Right lung (tissue), 2 donors: ENCODE measurements at regions not wholly inside any gene's neighbourhood (a gene's known extent, or its start where the extent isn't known, plus 50 kb on each side); places are given as distances from the start of the nearest gene placed in this dataset.

ENCODE experiments used
- DNase-seq, 2 donors: peaks; one replicate each; pipeline ENCODE4 v3.0.0-alpha.2; 2013

DNA sequence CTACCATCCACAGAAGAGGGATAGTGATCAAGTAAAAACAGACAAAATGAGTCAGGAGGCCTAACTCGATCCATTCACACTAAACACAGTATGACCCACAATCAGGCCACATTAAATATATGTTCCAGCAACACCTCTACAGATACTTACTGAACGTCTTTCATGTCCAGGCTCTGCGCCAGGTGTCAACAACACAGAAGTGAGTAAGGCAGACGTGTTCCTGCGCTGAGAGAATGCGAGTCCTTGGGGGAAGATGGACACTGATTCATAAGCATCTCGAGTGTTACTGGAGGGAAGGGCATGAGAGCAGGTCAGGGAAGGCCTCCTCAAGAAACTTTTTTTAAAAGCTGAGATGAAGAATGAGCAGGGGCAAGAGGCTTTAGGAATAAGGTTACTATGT lies 164.3 kb upstream of the CLINT1 start:
- DNase-seq, result no peak

DNA sequence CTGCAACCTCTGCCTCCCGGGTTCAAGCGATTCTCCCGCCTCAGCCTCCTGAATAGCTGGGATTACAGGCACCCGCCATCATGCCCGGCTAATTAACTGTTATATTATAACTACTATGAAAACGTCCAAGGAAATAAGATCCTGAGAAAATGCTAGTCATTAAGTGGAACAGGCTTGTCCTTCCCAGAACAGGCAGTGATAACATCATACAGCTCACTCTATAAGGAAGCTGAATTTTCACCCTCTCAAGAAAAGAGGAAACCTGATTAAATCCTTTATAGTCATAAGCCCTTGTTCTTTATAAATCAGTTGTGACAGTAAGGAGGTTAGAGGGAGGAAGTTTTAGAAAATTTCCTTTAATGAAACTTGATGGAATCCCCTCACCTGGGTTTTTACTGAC lies 163.9 kb upstream of the CLINT1 start:
- no peak for DNase-seq

- no peak for DNase-seq
Observed at GRCh38 chr5:158022393-158022792, 163.4 kb upstream of the CLINT1 start.

GRCh38 chr5:158020555-158021418 lies 161.8 kb upstream of the CLINT1 start:
- no peak for DNase-seq

DNA sequence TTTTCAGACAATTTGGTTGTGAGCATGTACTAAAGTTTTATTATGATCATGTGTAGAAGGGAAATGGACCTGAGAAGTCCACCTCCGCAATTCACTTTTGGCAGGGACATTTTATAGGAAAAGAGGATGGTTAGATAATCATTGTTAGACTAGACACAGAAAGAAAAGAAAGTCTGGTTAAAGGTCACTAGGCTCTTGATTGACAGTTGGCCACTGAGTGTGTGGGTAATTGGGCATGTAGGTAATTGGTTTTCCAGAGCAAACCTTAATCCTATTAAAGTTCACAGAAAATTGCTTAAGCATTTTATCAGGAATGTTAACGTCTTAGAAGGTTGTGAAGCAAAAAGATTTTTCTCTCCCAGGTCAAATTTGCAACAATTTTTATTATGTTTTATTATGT lies 158.5 kb upstream of the CLINT1 start:
- no peak for DNase-seq

GRCh38 chr5:158014372-158014771 lies 155.4 kb upstream of the CLINT1 start:
- DNase-seq, result no peak

DNA sequence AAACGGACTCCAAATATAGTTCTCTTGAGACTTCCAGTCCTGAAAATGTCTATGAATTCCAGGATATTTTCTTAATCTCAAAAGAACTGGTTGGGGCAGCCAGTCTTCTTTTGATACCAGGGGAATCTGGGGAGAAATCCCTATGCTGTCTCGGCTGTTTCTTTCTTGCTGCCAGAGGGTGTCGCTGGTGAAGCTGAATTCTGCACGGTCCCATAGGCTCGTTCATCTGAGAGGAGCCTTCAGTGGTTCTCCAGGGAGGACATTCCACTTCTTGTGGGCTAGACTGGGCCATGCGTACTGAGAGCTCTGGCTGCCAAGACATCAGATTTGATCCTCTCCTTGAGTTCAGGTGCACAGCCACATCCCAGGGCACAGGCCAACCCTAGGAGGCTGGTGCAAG lies 155.0 kb upstream of the CLINT1 start:
- no peak for DNase-seq

GRCh38 chr5:158013303-158013702 lies 154.4 kb upstream of the CLINT1 start:
- no peak for DNase-seq

DNA sequence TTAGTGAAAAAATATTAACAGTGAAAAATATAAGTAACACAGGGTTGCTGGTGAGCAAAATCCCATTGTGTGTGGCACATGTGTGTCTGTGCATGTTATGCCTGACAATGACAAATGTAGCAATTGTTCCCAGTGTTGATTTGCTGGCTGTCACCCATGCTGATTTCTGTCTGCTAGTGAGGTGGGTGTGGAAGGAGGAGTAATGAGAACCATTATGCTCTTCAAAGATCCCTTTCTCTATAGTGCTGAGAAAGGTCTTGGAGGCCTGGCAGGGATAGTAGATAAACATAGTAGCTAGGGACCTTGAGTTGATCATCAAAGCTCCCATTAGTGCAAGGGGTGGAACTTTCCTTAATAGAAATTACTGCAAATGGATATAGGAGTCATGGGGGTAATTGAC lies 152.5 kb upstream of the CLINT1 start:
- no peak for DNase-seq

DNA sequence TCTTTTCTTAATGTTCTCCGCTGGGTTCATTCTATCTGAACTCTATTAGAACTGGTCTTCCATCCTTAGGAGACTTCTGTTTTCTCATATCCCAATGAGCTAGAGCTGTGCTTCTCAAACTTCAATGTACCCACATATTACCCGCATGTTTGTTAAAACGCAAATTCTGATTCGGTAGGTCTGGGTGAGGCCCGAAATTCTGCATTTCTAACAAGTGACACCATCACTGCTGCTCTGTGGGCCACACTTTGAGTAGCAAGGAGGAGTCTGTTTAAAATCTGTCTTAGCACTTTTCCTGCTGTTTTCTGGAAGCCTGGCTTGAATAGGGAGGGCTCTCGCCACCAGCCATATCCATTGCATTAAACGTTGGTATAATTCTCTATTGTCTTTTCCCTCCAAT lies 151.9 kb upstream of the CLINT1 start:
- no peak for DNase-seq

GRCh38 chr5:158007336-158007735 lies 148.4 kb upstream of the CLINT1 start:
- DNase-seq, result no peak

GRCh38 chr5:157999696-158000095 lies 140.8 kb upstream of the CLINT1 start:
- DNase-seq, result no peak

DNA sequence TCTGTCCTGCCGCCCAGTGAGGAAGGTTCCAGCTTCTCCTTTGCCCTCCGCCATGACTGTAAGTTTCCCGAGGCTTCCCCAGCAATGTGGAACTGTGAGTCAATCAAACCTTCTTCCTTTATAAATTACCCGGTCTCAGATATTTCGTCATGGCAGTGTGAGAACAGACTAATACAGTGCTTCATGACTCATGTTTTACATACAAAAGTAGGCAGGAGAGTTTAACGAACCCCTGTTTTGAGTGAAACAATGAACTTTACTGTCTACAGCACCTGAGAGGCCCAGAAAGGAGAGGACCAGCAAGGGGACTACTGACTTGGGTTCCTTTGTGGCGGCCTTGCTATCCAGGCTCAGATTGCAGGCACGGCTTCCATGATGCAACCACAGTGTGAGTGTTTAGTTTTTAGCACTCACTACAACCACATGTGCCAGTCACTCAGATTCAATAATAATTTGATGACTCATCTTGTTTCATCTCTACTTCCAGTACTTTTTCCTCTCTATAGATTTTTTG lies 139.1 kb upstream of the CLINT1 start:
- DNase-seq, result no peak

GRCh38 chr5:157994906-157995519 lies 136.1 kb upstream of the CLINT1 start:
- DNase-seq, result peak; percentile 51 to 57

- DNase-seq, result no peak
Observed at GRCh38 chr5:157993986-157994691, 135.2 kb upstream of the CLINT1 start.

DNA sequence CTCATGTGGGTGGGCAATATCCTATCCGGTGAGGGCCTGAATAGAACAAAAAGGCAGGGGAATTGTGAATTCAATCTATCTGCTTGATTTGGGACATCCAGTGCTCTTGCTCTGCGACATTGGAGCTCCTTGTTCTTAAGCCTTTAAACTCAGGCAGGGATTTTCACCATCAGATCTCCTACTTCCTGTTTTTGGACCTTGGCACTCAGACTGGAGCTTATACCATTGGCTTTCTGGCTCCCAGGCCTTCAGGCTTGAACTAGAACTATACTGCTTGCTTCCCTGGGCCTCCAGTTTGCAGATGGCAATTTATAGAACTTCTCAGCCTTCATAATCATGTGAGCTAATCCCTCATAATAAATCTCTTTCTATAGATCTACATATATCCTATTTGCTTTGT lies 134.3 kb upstream of the CLINT1 start:
- DNase-seq, result no peak

DNA sequence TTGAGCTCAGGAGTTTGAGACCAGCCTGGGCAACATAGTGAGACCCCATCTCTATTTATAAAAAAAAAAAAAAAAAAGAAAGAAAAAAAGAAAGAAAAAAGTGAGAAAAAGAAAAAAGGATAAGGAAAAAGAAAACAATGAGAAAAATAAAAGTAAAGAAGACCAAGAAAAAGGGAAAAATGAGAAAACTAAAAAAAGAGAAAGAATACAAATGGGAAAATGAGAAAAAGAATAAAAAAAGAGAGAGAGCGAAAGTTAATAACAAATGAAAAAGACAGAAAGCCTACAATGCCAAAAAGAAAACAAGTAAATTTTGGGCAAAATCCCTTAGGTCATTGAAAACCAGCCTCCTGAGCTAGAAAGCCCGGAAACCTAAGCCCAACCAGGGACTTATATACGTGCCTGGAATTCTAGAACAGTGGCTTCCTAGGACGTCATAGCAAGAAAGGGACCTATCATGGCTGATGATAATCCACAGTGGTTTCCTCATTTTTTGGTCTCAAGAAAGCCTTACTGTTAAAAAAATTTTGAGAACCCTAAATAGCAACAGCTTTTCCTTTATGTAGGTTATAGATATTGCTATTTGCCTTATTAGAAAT lies 131.7 kb upstream of the CLINT1 start:
- no peak for DNase-seq

DNA sequence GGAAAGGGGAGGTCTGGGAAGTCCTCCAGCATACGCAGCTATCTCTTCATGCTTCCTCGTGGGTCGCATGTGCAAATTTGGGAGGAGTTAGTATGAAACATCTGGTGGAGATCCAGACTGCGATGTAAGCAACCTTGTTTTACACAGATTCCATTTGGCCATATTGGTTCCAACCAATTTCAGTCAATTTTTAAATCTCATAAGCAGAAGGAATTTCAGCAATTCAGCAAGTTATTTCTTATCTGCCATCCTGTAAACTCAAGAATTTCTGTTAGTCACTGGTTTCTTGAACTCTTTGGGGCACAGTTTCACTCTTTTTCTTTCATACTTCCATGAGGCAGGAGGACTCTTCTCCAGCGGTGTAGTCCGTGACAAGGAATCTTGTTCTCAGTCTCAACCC lies 130.4 kb upstream of the CLINT1 start:
- no peak for DNase-seq

- DNase-seq, result no peak
Observed at GRCh38 chr5:157987259-157987658, 128.3 kb upstream of the CLINT1 start.

GRCh38 chr5:157986431-157986990 lies 127.6 kb upstream of the CLINT1 start:
- no peak for DNase-seq

DNA sequence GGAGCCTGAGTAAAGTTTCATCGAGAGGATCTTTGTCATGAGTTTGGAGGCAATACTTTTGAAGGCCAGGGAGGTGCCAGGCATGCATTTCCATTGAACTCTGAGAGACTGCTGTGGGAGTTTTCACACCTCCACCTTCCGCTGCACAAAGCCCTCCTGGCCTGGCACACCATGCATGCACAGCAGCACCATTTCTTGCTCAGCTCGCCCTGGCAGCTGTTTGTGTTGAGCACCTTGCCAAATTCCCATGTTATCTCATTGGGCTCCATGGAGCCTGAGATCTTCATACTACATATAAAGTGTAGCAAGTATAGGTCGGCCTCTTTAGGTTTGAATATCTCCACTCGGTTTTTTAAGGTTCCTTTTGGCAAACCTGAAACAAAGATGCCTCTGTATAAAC lies 125.7 kb upstream of the CLINT1 start:
- no peak for DNase-seq
